GM12891 (cell line): ENCODE measurements at regions not wholly inside any gene's neighbourhood (a gene's known extent, or its start where the extent isn't known, plus 50 kb on each side); places are given as distances from the start of the nearest gene placed in this dataset.

ENCODE experiments used
- DNase-seq: peaks from one replicate; pipeline ENCODE4 v3.0.0; 2011; ENCODE audit warnings: low spot score; ENCODE audit not compliant: insufficient read length
- FAIRE-seq: peaks from 2 replicates; lab custom pipeline; 2011; peaks lifted over from hg19 to GRCh38; lab: Jason Lieb, UNC
- PAX5 ChIP-seq: IDR thresholded peaks from 2 replicates; pipeline ENCODE4 v1.6.1; 2011; ENCODE audit warnings: low read length, moderate library complexity, mild to moderate bottlenecking; ENCODE audit not compliant: insufficient read depth, severe bottlenecking
- POLR2A ChIP-seq: IDR thresholded peaks from 2 replicates; pipeline ENCODE4 v1.6.1; 2011; ENCODE audit warnings: low read depth, low read length, control low read depth
- POLR2AphosphoS5 ChIP-seq: IDR thresholded peaks from 2 replicates; pipeline ENCODE4 v1.6.1; 2011; ENCODE audit warnings: low read depth, low read length, control low read depth
- POU2F2 ChIP-seq: IDR thresholded peaks from 2 replicates; pipeline ENCODE4 v1.6.1; 2011; ENCODE audit warnings: low read depth, mild to moderate bottlenecking, control low read depth, low read length, moderate library complexity
- SPI1 ChIP-seq: IDR thresholded peaks from 2 replicates; pipeline ENCODE4 v1.6.1; 2011; ENCODE audit warnings: low read depth, low read length, control low read depth
- TAF1 ChIP-seq: IDR thresholded peaks from 2 replicates; pipeline ENCODE4 v1.6.1; 2011; ENCODE audit warnings: low read depth, low read length, control low read depth

DNA sequence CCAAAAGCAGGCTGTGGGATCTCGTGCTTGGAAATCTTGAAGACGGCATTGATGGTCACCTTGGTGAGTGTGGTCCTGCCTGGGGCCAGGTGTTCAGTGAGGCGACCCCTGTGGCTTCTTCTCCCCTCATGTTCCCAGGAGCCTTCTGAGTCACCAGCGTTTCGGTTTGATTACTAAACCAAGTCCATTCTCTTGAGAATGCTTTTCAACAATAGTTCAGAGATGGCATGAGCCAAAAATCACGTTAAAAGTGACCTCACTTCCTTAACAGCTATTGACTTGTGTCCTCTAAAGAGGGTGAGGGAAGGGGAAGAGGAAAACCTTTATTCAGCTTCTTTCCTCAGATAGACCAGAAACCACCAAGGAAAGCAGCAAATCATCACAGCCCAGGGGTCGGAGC is 315.2 kb downstream of the GATA3 start:
- DNase-seq, result peak; percentile 13
- TF ChIP-seq POU2F2, result no peak
- 0 out of 2 replicates have a peak, but pooled peaks have one; percentile 18 for TF ChIP-seq SPI1
- no peak for FAIRE-seq

DNA sequence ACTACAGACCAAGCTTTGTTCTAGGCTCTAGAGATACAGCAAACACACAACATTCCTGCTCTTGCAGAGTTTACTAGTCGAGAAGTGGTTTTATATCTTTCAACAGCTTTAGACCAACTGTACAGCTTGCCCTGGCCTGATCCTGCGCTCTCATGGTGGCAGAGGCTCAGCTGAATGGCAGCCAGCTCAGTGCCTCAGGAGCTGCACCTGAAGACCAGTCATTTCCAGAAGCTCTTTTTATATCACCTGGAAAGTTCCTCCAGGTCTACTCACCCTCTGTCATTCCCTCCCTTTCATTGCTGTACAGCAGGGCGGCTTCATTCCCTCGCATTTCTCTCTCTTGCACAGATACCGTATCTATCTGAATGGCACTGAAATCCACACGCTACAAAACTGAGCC is 319.8 kb downstream of the GATA3 start:
- FAIRE-seq (no peak), DNase-seq (no peak)
- TF ChIP-seq POU2F2 (no peak), TAF1 (no peak), POLR2A (no peak), PAX5 (no peak), POLR2AphosphoS5 (no peak), SPI1 (no peak)

DNA sequence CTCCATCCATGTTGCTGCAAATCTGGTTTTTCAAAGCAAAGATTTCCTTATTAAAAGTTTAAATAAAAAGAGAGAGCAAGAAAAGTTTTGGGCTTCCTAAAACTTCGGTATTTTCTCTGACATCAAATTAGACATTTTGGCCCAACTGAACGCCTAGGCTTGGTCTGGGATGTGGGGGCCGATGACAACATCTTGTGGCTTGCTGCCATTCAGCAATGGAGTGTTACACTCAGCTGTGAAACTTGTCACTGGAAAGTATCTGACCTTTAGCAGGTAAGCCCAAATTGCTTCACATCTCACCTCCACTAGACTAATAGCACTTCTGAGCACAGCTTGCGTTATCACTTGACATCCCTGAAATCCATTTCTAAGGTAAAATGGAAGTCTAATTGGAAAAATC is 320.6 kb downstream of the GATA3 start:
- no peak for TF ChIP-seq TAF1
- TF ChIP-seq POLR2A, result no peak
- TF ChIP-seq SPI1, result no peak
- TF ChIP-seq PAX5, result no peak
- no peak for TF ChIP-seq POLR2AphosphoS5
- no peak for FAIRE-seq
- no peak for DNase-seq

DNA sequence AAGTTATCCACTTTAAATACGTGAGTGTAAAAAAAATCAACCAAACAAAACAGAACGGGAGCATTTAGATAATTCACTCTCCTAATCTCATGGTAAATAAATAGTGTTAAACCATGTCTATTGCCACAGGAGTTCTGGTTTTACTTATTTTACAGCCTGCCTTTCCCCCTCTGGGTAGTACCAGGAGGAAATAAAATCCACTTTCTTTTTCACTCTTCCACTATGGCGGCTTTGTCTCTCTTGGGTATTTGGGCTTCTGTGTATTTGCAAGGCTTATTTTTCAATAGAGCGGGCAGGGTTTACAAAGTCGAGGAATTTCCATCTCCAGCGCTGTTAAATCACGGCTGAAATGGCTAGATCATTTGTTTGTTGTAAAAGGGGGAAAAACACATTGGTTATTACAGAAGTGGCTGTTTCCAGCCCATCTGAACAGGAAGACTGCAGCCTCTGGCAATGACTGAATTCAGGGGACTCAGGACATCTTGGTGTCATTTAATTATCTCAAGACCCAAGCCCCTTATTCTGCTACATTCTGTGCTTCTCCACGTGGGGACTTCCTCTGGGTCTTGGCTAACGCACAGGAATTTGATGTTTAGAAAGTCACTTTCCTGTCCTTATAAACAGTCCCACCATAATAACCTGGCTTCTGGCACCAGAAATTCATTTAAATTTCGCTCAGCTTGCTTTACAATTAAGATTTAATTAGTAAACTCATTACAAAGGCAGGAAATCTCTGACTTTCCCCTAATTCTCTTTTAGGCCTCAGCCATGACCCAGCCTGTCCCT is 323.9 kb downstream of the GATA3 start:
- FAIRE-seq (no peak), DNase-seq (no peak)

DNA sequence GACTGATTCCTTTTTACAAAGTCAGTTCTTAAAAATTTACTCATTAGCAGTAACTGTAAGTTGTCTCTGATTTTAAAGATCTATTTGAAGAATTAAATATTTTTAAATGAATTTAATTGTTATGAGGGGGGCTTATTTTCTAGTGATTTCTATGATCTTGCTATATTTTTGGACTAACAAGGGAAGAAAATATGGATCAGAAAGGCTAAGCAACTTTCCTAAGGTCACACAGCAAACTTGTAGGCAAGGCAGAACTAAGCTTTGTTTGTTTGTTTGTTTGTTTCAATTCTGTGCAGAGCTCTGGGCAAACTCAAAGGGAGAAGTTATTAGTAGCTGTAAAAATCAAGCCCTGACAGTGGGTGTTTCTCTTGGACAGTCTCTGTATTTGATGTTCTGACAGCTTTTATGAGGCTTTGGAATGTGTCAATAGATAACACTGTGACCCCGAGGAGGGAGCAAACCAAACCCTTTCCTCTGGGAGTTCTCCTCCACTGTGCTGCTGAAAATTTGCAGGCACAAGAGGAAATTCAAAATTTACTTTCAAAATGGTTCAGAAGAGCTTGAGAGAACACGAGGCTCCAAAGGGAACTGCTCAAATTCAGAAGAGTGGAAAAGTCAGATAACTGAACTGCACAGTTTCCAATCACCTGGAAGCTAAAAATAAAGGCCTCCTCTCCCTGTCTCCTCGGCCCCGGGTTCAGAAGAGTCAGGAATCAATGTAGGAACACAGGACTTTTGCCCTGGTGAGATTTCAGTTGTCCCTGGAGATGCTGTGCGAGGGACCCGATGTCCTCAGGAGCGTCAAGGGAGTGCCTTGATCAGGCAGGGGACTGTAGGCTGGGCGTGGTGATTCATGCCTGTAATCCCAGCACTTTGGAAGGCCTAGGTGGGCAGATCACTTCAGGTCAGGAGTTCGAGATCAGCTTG is 325.7 kb downstream of the GATA3 start:
- FAIRE-seq (no peak), DNase-seq (no peak)
- TF ChIP-seq TAF1, result no peak
- no peak for TF ChIP-seq PAX5
- TF ChIP-seq POLR2AphosphoS5, result no peak
- no peak for TF ChIP-seq SPI1
- TF ChIP-seq POU2F2, result no peak
- no peak for TF ChIP-seq POLR2A

More for the DNA sequence above, 323.9 kb downstream of the GATA3 start:
- no peak for TF ChIP-seq POLR2AphosphoS5
- no peak for TF ChIP-seq SPI1
- no peak for TF ChIP-seq POU2F2
- no peak for TF ChIP-seq POLR2A
- no peak for TF ChIP-seq PAX5
- no peak for TF ChIP-seq TAF1

DNA sequence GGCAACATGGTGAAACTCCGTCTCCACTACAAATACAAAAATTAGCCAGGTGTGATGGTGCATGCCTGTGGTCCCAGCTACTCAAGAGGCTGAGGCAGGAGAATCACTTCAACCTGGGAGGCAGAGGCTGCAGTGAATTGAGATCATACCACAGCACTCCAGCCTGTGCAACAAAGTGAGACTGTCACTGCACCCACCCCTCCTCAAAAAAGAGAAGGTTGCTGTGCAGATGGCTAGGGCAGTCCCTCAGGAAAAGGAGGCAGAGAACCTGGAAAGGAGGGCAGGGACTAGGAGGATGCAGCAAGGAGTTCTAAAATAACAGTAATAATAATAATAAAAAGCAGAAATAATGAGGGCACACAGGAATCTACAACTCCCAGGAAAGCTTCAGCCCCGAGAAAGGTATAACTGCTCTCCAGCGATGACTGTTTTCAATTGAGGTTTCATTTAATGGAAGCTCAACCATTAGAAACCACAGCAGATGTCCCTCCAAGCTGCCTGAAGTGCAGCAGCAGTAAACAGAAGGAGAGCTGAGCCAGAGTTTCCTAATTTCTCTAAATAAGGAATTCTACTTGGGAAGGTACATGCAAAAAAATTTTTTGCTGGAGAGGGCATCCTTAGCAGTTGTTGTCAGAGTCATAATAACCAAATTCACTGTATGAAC is 326.5 kb downstream of the GATA3 start:
- no peak for FAIRE-seq
- TF ChIP-seq SPI1 (no peak), TAF1 (no peak), POU2F2 (no peak), PAX5 (no peak), POLR2A (no peak), POLR2AphosphoS5 (no peak)
- DNase-seq, result no peak

DNA sequence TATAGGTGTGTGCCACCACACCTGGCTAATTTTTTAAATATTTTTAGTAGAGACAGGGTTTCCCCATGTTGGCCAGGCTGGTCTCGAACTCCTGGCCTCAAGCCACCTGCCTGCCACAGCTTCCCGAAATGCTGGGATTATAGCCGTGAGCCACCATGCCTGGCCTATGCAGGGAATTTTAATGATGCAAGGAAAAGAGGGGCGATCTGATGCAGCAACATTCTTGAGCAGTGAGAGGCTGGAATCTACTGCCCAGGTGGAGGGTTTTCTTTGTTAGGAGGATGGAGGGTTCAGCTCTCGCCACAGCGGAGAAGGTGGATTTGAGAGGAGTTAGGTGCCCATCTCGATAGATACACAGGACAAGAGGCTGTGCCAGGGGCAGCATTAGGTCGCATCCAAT is 332.3 kb downstream of the GATA3 start:
- DNase-seq (no peak), FAIRE-seq (no peak)
- no peak for TF ChIP-seq SPI1
- TF ChIP-seq TAF1, result no peak
- no peak for TF ChIP-seq POLR2AphosphoS5
- no peak for TF ChIP-seq POU2F2
- TF ChIP-seq PAX5, result no peak
- TF ChIP-seq POLR2A, result no peak

DNA sequence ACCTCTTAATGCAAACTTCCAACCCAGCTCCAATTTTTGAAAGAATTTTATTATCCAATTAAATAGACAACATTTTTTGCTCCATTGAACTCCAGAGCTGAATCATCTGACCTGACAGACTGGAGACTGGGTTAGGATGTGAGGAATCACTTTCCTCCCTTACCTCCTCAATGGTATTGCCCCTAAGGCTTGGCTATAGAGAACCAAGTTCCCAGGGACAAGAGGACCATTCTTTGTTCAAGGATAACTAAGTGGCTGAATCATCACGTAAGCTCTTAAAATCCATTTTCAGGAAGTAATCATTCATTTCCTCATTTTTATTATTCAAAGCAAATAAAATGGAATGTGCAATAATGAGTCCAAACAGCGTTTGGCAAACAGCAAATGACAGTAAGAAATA is 335.1 kb downstream of the GATA3 start:
- no peak for FAIRE-seq
- no peak for TF ChIP-seq TAF1
- TF ChIP-seq POU2F2, result no peak
- no peak for TF ChIP-seq PAX5
- no peak for DNase-seq

DNA sequence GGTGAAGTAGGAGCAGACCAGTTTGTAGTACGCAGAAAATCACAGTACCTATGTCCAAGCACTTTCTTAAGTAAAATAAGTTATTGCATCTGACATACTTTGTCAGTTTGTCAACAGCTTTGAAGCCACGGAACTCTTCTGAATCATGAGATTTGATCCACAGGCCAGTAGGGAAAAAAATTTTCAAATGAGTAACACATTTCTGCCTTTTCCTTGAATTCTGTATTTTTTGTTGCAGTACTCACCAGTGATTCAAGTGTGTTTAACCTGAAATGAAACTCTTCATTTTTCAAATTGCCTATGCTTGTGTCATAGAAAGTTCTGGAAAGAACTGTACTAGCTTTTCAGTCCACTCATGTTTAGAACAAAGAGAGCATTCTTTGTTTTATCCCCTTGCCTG is 337.7 kb downstream of the GATA3 start:
- DNase-seq (no peak), FAIRE-seq (no peak)
- TF ChIP-seq TAF1 (no peak), POU2F2 (no peak), SPI1 (no peak)
